Heart left ventricle (tissue), 13 donors: ENCODE measurements at regions not wholly inside any gene's neighbourhood (a gene's known extent, or its start where the extent isn't known, plus 50 kb on each side); places are given as distances from the start of the nearest gene placed in this dataset.

Experiments
- POLR2A ChIP-seq, 2 donors: fragments of 450-650 bp; IDR thresholded peaks; one replicate each; pipeline ENCODE4 v1.6.1; 2017; ENCODE audit warnings: antibody characterized with exemption in 2 of 2, mild to moderate bottlenecking in 2 of 2, moderate library complexity in 2 of 2
- TF ChIP-seq, protein P1 (sequence below), 12 donors: fragments of 200-600 bp; sonication (generic) in 4 of 12; IDR thresholded peaks; one replicate each; pipeline versions ENCODE4 v1.5.0 to v1.8.0; 2018 to 2022; ENCODE audit warnings: antibody characterized with exemption in 12 of 12, mild to moderate bottlenecking in 5 of 12
- donor health status: ischemic (EF 13 %, LVEDD 7.1; RV severe dilation, severe dysfunction).
- donor health status: DM: no; HTN: yes; CAD: no.
- donor health status: DM: no; HTN: no; CAD: no.
- donor health status: ischemic (EF 25% LVEDD 6.9; RV normal size, moderate dysfunction).
- donor health status: ischemic (EF 25% LVEDD 5.7; RV mildly dilated, moderate dysfunction).
- donor health status: ischemic (EF 35%, LVEDD 5.7; RV mildly dilated, moderate dysfunction).
- donor health status: nonischemic (EF 11% LVEDD 7.7; RV severe dilation, severe dysfunction).
- donor health status: DM: yes; HTN: yes; CAD: no.
- donor health status: PGD.
- donor health status: ischemic (EF 29% LVEDD 5.4; RV normal size, mild dysfunction).
- donor health status: nonischemic (EF 23%, LVEDD 6.1; RV moderate dilation, normal function).

GRCh38 chr2:195486987-195487644, 169.9 kb upstream of the SLC39A10 start:
- TF ChIP-seq, protein P1, sequence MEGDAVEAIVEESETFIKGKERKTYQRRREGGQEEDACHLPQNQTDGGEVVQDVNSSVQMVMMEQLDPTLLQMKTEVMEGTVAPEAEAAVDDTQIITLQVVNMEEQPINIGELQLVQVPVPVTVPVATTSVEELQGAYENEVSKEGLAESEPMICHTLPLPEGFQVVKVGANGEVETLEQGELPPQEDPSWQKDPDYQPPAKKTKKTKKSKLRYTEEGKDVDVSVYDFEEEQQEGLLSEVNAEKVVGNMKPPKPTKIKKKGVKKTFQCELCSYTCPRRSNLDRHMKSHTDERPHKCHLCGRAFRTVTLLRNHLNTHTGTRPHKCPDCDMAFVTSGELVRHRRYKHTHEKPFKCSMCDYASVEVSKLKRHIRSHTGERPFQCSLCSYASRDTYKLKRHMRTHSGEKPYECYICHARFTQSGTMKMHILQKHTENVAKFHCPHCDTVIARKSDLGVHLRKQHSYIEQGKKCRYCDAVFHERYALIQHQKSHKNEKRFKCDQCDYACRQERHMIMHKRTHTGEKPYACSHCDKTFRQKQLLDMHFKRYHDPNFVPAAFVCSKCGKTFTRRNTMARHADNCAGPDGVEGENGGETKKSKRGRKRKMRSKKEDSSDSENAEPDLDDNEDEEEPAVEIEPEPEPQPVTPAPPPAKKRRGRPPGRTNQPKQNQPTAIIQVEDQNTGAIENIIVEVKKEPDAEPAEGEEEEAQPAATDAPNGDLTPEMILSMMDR (IDR thresholded peaks at IDR 0.05), result no peak
- no peak for TF ChIP-seq POLR2A (IDR thresholded peaks at IDR 0.05)
